Middle frontal gyrus (tissue), 1 donor: ENCODE measurements at regions not wholly inside any gene's neighbourhood (a gene's known extent, or its start where the extent isn't known, plus 50 kb on each side); places are given as distances from the start of the nearest gene placed in this dataset.

Experiments
- DNase-seq: peaks from one replicate; pipeline ENCODE4 v3.0.0-alpha.2; 2015; ENCODE audit warnings: low spot score; ENCODE audit errors: extremely low spot score

GRCh38 chr4:185987961-185988627, 80.9 kb upstream of the TLR3 start:
- no peak for DNase-seq

DNA sequence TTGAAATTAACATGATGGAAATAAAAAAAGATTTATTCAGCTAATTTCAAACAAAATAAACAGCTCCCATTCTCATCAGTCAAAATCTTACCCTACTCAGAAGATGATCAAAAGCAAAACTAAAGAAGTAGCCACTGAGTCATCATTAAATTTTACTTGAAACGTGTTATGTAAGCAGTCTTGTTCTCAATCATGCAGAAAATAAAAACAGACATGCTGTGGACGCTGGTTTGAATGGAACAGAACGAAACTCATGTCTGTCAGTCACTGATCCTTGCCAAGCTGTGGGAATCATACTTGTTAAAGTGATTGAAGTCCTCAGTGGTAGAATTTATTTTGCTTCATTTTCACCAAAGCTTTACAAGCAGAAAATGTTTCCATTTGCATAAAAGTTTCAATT, 77.2 kb upstream of the TLR3 start:
- no peak for DNase-seq

DNA sequence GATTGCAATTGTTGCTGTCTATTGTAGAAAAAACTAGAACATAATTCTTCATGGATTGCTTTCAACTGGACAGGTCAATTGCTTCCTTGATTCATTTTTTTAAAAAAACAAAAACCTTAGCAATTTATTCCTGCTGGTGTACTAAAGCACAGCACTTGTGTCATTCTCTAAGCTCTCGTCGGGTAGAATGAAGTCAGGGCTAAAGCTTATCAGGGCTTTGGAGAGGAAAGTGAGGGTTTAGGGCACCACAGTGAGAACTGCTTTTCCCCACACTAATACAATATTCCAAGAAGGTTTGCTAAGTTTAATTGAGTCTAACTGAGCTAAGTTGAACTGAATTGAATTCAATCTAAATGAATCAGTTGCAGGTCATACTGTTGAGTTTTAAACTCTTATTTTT, 76.4 kb upstream of the TLR3 start:
- DNase-seq = no peak

DNA sequence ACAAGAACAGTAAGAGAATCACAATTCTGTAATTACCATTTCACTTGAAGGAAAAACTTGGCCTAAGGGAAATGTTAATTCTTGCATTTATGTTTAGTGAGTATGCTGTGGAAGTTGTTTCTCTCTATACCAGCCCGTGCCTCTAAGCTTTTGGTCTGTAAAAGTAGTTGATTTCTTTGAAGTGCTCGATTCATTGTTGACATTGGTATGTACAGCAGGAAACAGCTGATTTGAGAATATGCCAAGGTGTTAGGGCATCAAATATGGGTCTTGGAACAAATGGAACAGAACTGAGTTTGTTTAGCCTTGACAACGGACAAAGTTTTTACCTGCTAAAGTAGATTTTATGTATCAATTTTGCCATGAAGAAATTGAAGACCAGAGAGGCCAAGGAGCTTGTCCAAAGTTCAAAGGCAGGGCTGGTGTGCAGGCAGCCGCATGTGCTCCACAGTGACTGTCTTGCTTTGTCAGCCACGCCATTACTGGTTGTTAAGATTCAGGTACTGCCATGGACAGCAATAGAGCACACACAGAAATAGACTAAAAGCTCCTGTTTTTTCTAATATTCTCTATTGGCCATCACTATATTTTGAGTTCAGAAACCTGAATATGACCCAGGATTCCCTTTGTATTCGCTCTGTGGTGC, 75.5 kb upstream of the TLR3 start:
- DNase-seq = no peak

- DNase-seq = no peak
These were observed 74.2 kb upstream of the TLR3 start for GRCh38 chr4:185994750-185995149.

- DNase-seq = no peak
These were observed 73.3 kb upstream of the TLR3 start for GRCh38 chr4:185995665-185996064.

GRCh38 chr4:185997296-185997695, 71.7 kb upstream of the TLR3 start:
- no peak for DNase-seq

DNA sequence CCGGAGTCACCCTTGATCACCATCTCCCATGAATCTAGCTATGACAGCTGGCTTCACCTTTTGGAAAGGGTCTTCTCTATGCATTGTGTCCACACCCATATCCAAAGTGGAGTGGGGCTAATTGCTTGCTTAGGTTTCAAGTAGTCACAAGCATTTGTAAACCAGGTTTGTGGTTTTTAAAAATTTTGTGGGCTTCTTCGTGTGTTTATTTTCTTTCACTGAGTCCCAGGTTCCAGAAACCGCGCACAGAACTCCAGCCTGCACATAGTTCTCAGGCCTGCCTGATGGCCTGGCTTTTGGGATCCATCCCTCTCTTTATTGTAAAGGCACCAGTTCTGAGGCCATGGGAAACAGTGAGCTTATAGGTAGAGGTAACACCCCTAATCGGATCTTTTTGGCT, 70.2 kb upstream of the TLR3 start:
- DNase-seq = no peak

DNA sequence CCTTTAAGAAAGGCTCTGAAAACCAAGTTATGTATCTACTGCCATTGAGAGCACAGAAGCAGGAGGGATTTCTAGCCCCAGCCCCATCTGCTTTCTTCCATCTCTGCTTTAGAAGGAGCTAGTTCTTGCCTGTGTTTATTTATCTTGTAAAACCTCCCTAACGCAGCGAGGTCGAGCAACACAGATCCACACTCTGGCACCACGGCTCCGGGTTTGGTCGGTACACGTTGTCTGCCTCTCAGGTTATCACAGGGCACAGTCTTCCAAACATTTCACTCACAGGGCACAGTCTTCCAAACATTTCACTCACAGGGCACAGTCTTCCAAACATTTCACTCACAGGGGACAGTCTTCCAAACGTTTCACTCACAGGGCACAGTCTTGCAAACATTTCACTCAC, 69.7 kb upstream of the TLR3 start:
- no peak for DNase-seq

DNA sequence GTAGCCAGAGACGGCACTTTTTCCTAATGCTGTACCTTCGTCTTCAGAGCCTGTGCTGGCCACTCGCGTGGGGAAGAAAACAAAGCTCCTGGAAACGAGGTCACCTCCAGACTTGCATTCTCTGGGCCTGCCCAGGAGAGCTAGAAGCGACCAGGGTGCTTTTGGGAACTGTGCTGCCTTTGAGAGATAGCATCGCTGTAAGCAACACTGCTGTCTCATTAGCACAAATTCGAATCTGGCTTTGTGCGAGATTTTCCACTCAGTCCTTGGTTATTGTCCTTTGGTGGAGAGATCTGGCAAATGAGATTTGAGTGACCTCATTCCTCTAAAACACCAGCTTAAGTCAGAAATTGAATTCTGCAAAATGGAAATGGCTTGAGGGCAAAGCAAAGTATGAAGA, 66.1 kb upstream of the TLR3 start:
- DNase-seq = no peak

DNA sequence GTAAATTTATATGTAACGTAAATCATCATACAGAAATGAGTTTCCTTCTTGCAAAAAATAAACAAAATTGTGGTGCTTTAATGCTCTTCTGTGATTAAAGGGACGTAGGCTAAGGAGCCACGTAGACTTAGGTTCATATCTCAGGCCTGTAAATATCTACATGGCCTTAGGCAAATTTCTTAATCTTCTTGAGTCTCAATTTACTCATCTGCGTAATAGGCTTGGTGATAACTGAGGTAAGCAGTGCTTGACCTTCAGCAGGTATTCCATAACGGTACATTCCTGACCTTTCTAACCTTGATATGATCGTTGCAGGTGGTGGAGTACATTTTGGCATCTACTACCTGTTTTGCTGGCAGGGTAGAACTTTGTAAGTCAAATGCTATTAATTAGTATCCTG, 65.2 kb upstream of the TLR3 start:
- no peak for DNase-seq

DNA sequence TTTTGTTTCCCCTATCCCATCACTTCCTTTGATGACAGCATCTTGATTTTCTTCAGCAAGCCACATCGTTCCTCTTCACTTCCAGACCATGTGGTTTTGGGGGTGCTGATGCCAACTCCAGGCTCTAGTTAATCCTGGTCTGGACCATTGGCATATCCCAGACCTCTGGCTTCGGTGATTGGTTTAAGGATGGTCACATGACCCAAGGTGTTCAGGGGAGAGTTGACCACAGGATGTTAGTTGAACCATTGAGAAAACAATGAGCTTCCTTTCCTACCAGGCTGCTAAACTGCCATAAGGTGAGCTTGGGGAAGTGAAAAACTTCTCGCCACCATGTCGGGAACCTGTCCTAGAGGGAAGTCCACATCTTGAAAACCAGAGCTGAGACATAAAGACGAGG, 60.9 kb upstream of the TLR3 start:
- DNase-seq = no peak

GRCh38 chr4:186009976-186010375, 59.0 kb upstream of the TLR3 start:
- no peak for DNase-seq

GRCh38 chr4:186010821-186011220, 58.1 kb upstream of the TLR3 start:
- no peak for DNase-seq

GRCh38 chr4:186012071-186012470, 56.9 kb upstream of the TLR3 start:
- DNase-seq = no peak

DNA sequence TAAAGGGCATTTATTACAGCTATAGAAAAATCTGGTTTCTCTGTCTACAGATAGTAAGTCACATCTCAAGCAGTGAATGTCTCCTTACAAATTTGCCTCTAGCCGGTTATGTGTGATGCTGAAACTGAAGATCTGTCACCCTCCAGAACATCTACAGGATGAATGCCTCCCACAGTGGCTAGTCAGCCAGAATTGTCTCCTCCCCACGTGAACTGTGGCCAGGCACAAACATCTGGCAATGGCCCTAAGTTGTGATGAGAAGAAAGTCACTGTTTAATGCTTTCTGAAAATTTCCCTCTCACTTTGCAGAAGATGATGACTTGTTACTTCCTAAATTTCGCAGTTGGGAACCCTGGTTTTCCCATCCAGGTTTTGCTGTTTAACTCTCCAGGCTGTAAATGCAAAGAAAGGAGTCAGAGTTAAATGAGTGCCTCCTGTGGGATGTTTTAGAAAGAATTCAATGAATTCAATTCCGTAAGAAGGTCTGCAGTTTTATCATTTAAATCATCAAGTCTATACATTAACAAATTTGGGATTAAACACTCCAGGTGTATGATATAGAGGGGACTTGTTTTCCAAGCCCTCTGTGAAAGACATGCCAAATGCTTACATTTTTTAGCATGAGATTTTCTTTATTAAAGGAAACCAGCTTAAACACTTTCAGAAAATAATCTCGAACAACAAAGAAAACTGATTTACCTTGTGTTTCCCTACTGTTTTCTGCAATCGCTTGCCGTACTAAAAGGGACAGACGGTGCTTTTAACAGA, 55.4 kb upstream of the TLR3 start:
- DNase-seq = no peak

- no peak for DNase-seq
These were observed 53.6 kb upstream of the TLR3 start for GRCh38 chr4:186015212-186015817.

DNA sequence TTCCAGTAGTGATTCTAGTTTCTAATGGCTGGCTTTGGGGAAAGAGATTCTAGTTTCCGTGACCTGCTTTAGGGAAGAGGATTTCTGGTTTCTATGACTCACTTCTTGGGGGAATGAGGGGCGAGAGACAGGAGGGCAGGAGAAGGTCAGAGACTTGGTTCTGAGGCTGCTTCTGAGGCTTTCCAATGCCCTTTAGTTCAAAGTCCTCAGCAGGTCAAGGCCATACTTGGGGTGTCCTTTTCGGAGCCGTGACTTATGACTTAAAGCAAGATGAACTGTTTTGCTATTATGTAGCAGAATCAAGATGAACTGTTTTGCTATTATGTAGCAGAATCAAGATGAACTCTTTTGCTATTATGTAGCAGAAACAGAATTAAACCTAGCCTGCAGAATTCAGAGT, 52.2 kb upstream of the TLR3 start:
- DNase-seq = no peak

DNA sequence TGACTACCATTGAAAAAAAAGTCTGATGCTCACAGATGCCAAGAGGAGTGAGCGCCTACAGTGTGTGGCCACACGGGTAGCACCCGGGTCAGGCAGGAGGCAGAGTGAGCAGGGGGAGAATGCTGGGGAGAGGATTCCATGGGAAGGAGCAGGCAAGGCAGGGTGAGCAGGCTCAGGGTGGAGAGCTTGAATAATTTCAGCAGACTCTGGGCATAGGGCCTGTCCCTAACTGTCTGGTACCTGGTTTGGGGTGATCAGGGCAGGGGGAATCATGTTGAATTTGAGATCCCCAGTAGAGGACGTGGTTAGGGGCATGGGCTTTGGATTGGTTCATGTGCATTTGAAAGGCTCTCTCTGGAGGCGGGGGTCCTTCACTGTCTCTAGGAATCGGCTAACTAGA, 51.2 kb upstream of the TLR3 start:
- no peak for DNase-seq

GRCh38 chr4:186018261-186018660, 50.7 kb upstream of the TLR3 start:
- no peak for DNase-seq

DNA sequence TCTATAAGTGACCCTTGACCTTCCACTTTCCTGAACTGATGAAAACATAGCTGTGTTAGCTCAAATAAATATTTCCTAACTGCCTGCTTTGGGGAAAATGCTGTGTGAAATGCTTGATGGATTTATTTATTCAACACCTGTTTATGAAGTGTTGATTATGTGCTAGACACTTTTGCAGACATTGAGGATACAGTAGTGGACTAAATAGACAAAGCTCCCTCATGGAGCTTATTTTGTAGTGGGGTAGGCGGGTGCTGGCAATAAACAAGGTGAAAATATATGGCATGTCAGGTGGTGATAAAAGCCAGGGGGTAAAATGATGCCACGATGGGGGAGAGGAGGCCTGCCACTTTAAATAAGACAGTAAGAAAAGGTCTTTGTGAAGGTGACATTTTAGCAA, 50.2 kb upstream of the TLR3 start:
- DNase-seq = no peak
